ENCODE measurements at regions not wholly inside any gene's neighbourhood (a gene's known extent, or its start where the extent isn't known, plus 50 kb on each side); places are given as distances from the start of the nearest gene placed in this dataset.

GRCh38 chr3:153078826-153079225, 83.2 kb upstream of the RAP2B start:
- DNase-seq = no peak

GRCh38 chr3:153079386-153079785, 82.6 kb upstream of the RAP2B start:
- DNase-seq = no peak

GRCh38 chr3:153080778-153081240, 81.2 kb upstream of the RAP2B start:
- no peak for DNase-seq

- no peak for DNase-seq
Measured at GRCh38 chr3:153084431-153084830, 77.6 kb upstream of the RAP2B start.

- DNase-seq = no peak
Measured at GRCh38 chr3:153087595-153088566, 74.1 kb upstream of the RAP2B start.

- no peak for DNase-seq
Measured at GRCh38 chr3:153089620-153090019, 72.4 kb upstream of the RAP2B start.

- no peak for DNase-seq
Measured at GRCh38 chr3:153090973-153091372, 71.1 kb upstream of the RAP2B start.

- no peak for DNase-seq
Measured at GRCh38 chr3:153093629-153094028, 68.4 kb upstream of the RAP2B start.

GRCh38 chr3:153094386-153094785, 67.6 kb upstream of the RAP2B start:
- DNase-seq = no peak

GRCh38 chr3:153095441-153095840, 66.6 kb upstream of the RAP2B start:
- DNase-seq = no peak

GRCh38 chr3:153096731-153097131, 65.3 kb upstream of the RAP2B start:
- no peak for DNase-seq

- DNase-seq = no peak
Measured at GRCh38 chr3:153097213-153097612, 64.8 kb upstream of the RAP2B start.

GRCh38 chr3:153099131-153099530, 62.9 kb upstream of the RAP2B start:
- no peak for DNase-seq

- no peak for DNase-seq
Measured at GRCh38 chr3:153103406-153103945, 58.5 kb upstream of the RAP2B start.

- DNase-seq = no peak
Measured at GRCh38 chr3:153110041-153110440, 52.0 kb upstream of the RAP2B start.

GRCh38 chr3:153111016-153111415, 51.0 kb upstream of the RAP2B start:
- no peak for DNase-seq

Measured in activated CD4-positive, alpha-beta T cell treated with anti-CD3 and anti-CD28 coated beads, Interleukin-2, amount 50 U/mL, for 16 hours (primary cell).